ENCODE measurements at regions not wholly inside any gene's neighbourhood (a gene's known extent, or its start where the extent isn't known, plus 50 kb on each side); places are given as distances from the start of the nearest gene placed in this dataset.
"Not testable (repeated sequence)": the region's sequence is repeated elsewhere in the genome, so short reads cannot be mapped to it uniquely, and the experiment has no call there.

GRCh38 chr20:43831481-43832065 lies 83.1 kb upstream of the TOX2 start:
- TF ChIP-seq GATA1 (IDR thresholded peaks at IDR 0.05; ENCODE audit: low read depth, low read length) (no peak), POLR2A (IDR thresholded peaks at IDR 0.05; ENCODE audit: low read length) (no peak)
- no peak for DNase-seq

GRCh38 chr20:43830883-43831282 lies 83.8 kb upstream of the TOX2 start:
- DNase-seq: no peak
- TF ChIP-seq POLR2A (IDR thresholded peaks at IDR 0.05; ENCODE audit: low read length) (no peak), GATA1 (IDR thresholded peaks at IDR 0.05; ENCODE audit: low read depth, low read length) (no peak)

- TF ChIP-seq POLR2A (IDR thresholded peaks at IDR 0.05; ENCODE audit: low read length) (no peak), GATA1 (IDR thresholded peaks at IDR 0.05; ENCODE audit: low read depth, low read length) (no peak)
- DNase-seq: no peak
Observed at GRCh38 chr20:43829951-43830690, 84.5 kb upstream of the TOX2 start.

- TF ChIP-seq POLR2A (IDR thresholded peaks at IDR 0.05; ENCODE audit: low read length) (no peak), GATA1 (IDR thresholded peaks at IDR 0.05; ENCODE audit: low read depth, low read length) (no peak)
Observed at GRCh38 chr20:43827940-43828562, 86.6 kb upstream of the TOX2 start.

GRCh38 chr20:43826943-43827342 lies 87.7 kb upstream of the TOX2 start:
- DNase-seq: not testable (repeated sequence)

More at GRCh38 chr20:43827940-43828562, 86.6 kb upstream of the TOX2 start:
- DNase-seq: no peak

GRCh38 chr20:43825581-43825980 lies 89.1 kb upstream of the TOX2 start:
- TF ChIP-seq GATA1 (IDR thresholded peaks at IDR 0.05; ENCODE audit: low read depth, low read length) (no peak), POLR2A (IDR thresholded peaks at IDR 0.05; ENCODE audit: low read length) (no peak)
- no peak for DNase-seq

GRCh38 chr20:43825051-43825402 lies 89.6 kb upstream of the TOX2 start:
- DNase-seq: no peak
- TF ChIP-seq GATA1 (IDR thresholded peaks at IDR 0.05; ENCODE audit: low read depth, low read length): no peak
- TF ChIP-seq POLR2A (IDR thresholded peaks at IDR 0.05; ENCODE audit: low read length): no peak

GRCh38 chr20:43824309-43825050 lies 90.2 kb upstream of the TOX2 start:
- peak in 1 of 2 experiments; percentile 7 for DNase-seq
- TF ChIP-seq GATA1 (IDR thresholded peaks at IDR 0.05; ENCODE audit: low read depth, low read length) (no peak), POLR2A (IDR thresholded peaks at IDR 0.05; ENCODE audit: low read length) (no peak)

GRCh38 chr20:43821795-43822194 lies 92.9 kb upstream of the TOX2 start:
- TF ChIP-seq GATA1 (IDR thresholded peaks at IDR 0.05; ENCODE audit: low read depth, low read length): no peak
- no peak for DNase-seq

- no peak for DNase-seq
- no peak for TF ChIP-seq POLR2A (IDR thresholded peaks at IDR 0.05; ENCODE audit: low read length)
- no peak for TF ChIP-seq GATA1 (IDR thresholded peaks at IDR 0.05; ENCODE audit: low read depth, low read length)
Observed at GRCh38 chr20:43820731-43821330, 93.8 kb upstream of the TOX2 start.

- no peak for TF ChIP-seq POLR2A (IDR thresholded peaks at IDR 0.05; ENCODE audit: low read length)
- TF ChIP-seq GATA1 (IDR thresholded peaks at IDR 0.05; ENCODE audit: low read depth, low read length): no peak
- no peak for DNase-seq
Observed at GRCh38 chr20:43812216-43812615, 85.4 kb upstream of the GTSF1L start.

- no peak for DNase-seq
- TF ChIP-seq GATA1 (IDR thresholded peaks at IDR 0.05; ENCODE audit: low read depth, low read length) (no peak), POLR2A (IDR thresholded peaks at IDR 0.05; ENCODE audit: low read length) (no peak)
Observed at GRCh38 chr20:43809206-43809819, 82.5 kb upstream of the GTSF1L start.

GRCh38 chr20:43804781-43805180 lies 78.0 kb upstream of the GTSF1L start:
- no peak for TF ChIP-seq GATA1 (IDR thresholded peaks at IDR 0.05; ENCODE audit: low read depth, low read length)
- no peak for TF ChIP-seq POLR2A (IDR thresholded peaks at IDR 0.05; ENCODE audit: low read length)
- no peak for DNase-seq

- TF ChIP-seq POLR2A (IDR thresholded peaks at IDR 0.05; ENCODE audit: low read length) (no peak), GATA1 (IDR thresholded peaks at IDR 0.05; ENCODE audit: low read depth, low read length) (no peak)
- DNase-seq: no peak
Observed at GRCh38 chr20:43803276-43803675, 76.5 kb upstream of the GTSF1L start.
